GM12878 (cell line): ENCODE measurements at regions not wholly inside any gene's neighbourhood (a gene's known extent, or its start where the extent isn't known, plus 50 kb on each side); places are given as distances from the start of the nearest gene placed in this dataset.

Experiments
- ATAC-seq: fragments of 200-7000 bp; cut with Tn5 transposase; 3 replicates; pipeline ENCODE4 v1.9.1; 2020; ENCODE audit warnings: mild to moderate bottlenecking, moderate library complexity
- BruUV-seq: library from RNA; stranded (reverse); fragments of 400-500 nt; replicated peaks from 2 replicates; lab custom pipeline; 2021; lab: Mats Ljungman, UMichigan
- CTCF ChIA-PET: fragments of 300-600 bp; sonication (Branson Sonifier 250); formaldehyde crosslinking; extraction: SDS; loops from one replicate; lab custom pipeline; 2021; ENCODE audit warnings: inconsistent platforms; lab: Yijun Ruan, JAX
- POLR2A ChIA-PET: fragments of 350-600 bp; formaldehyde crosslinking; extraction: SDS; loops from one replicate; lab custom pipeline; 2021; ENCODE audit warnings: inconsistent platforms; lab: Charles Lee
- RAD21 ChIA-PET: fragments of 300-600 bp; sonication (Branson Sonifier 250); formaldehyde crosslinking; loops from one replicate; lab custom pipeline; 2023; ENCODE audit warnings: antibody characterized with exemption; ENCODE audit not compliant: unreplicated experiment; lab: Charles Lee
- SMC1A ChIA-PET: fragments of 300-600 bp; sonication (Branson Sonifier 250); formaldehyde crosslinking; loops from one replicate; lab custom pipeline; 2023; ENCODE audit not compliant: unreplicated experiment, uncharacterized antibody; lab: Charles Lee
- DNase-seq: peaks from one replicate; pipeline ENCODE4 v3.0.0-alpha.2; 2011; ENCODE audit warnings: low read depth, low spot score
- FAIRE-seq: peaks from 3 replicates; lab custom pipeline; 2011; peaks lifted over from hg19 to GRCh38; lab: Jason Lieb, UNC
- H2AFZ ChIP-seq: 2 replicates; pipeline ENCODE4 v1.6.0; 2011; ENCODE audit warnings: low read depth, low read length, control low read depth; ENCODE audit not compliant: control insufficient read depth
- H3K27ac ChIP-seq: 2 replicates; pipeline ENCODE4 v1.5.1; 2011; ENCODE audit warnings: control low read depth; ENCODE audit not compliant: control insufficient read depth, insufficient read depth
- H3K27me3 ChIP-seq, 2 experiments: replicated peaks in 1 of 2; 2 replicates each; pipeline versions ENCODE4 v1.6.0 to v1.6.1; 2011; ENCODE audit warnings: low read length in 1 of 2; ENCODE audit not compliant: control insufficient read depth in 2 of 2, insufficient read depth in 2 of 2
- H3K36me3 ChIP-seq, 2 experiments: 2 replicates each; pipeline ENCODE4 v1.5.1; 2011; ENCODE audit warnings: low read length in 1 of 2; ENCODE audit not compliant: control insufficient read depth in 2 of 2, insufficient read depth in 2 of 2
- H3K4me1 ChIP-seq: 2 replicates; pipeline ENCODE4 v1.6.1; 2011; ENCODE audit warnings: mild to moderate bottlenecking, low read length, moderate library complexity, mixed read lengths; ENCODE audit not compliant: control insufficient read depth, insufficient read depth
- H3K4me2 ChIP-seq: 2 replicates; pipeline ENCODE4 v1.6.0; 2011; ENCODE audit warnings: control low read depth; ENCODE audit not compliant: control insufficient read depth, insufficient read depth
- H3K4me3 ChIP-seq: fragments of 200-600 bp; sonication (generic); 2 replicates; pipeline ENCODE4 v1.5.1; 2016
- H3K79me2 ChIP-seq: 2 replicates; pipeline ENCODE4 v1.6.0; 2011; ENCODE audit warnings: low read length; ENCODE audit not compliant: control insufficient read depth, insufficient read depth
- H3K9ac ChIP-seq: 2 replicates; pipeline ENCODE4 v1.8.0; 2011; ENCODE audit warnings: low read length, control low read depth, mixed read lengths; ENCODE audit not compliant: control insufficient read depth, insufficient read depth
- H3K9me3 ChIP-seq: replicated peaks from 3 replicates; pipeline ENCODE4 v1.5.1; 2011; ENCODE audit warnings: mild to moderate bottlenecking, low read length; ENCODE audit not compliant: control insufficient read depth, insufficient read depth
- H4K20me1 ChIP-seq: 2 replicates; pipeline ENCODE4 v1.6.0; 2011; ENCODE audit not compliant: control insufficient read depth, insufficient read depth
- CEBPB ChIP-seq, 2 experiments: fragments of 150-350 bp in 1 of 2; IDR thresholded peaks; 2 replicates each; pipeline ENCODE4 v1.6.1; 2012 to 2014; ENCODE audit warnings: low read depth in 2 of 2, low read length in 2 of 2, borderline replicate concordance in 1 of 2, inconsistent platforms in 1 of 2
- CREB1 ChIP-seq: IDR thresholded peaks from 2 replicates; pipeline ENCODE4 v1.6.1; 2012; ENCODE audit warnings: low read depth, mild to moderate bottlenecking, inconsistent platforms
- MEF2A ChIP-seq: IDR thresholded peaks from 2 replicates; pipeline ENCODE4 v1.6.1; 2011; ENCODE audit warnings: low read depth, mild to moderate bottlenecking, low read length, moderate library complexity; ENCODE audit not compliant: insufficient read depth
- PBX3 ChIP-seq: IDR thresholded peaks from 2 replicates; pipeline ENCODE4 v1.6.1; 2011; ENCODE audit warnings: mild to moderate bottlenecking, low read depth, low read length, moderate library complexity; ENCODE audit not compliant: insufficient replicate concordance
- SKIL ChIP-seq: fragments of 450-650 bp; IDR thresholded peaks from 2 replicates; pipeline ENCODE4 v1.6.1; 2017; ENCODE audit warnings: mild to moderate bottlenecking, low read depth, inconsistent platforms; ENCODE audit not compliant: poor library complexity, severe bottlenecking
- WRNIP1 ChIP-seq: IDR thresholded peaks from 2 replicates; pipeline ENCODE4 v1.6.1; 2011; ENCODE audit warnings: low read depth, low read length, improper control_type of control experiment, borderline replicate concordance
- YBX1 ChIP-seq: fragments of 450-650 bp; IDR thresholded peaks from 2 replicates; pipeline ENCODE4 v1.6.1; 2016; ENCODE audit warnings: antibody characterized with exemption
- ZNF207 ChIP-seq: fragments of 450-650 bp; IDR thresholded peaks from 2 replicates; pipeline ENCODE4 v1.6.1; 2014; ENCODE audit warnings: antibody characterized with exemption, mild to moderate bottlenecking, borderline replicate concordance
- WGBS: methylation state at CpG from one replicate; pipeline ENCODE4 v1.1.6; 2016; ENCODE audit warnings: low lambda C conversion rate; ENCODE audit not compliant: insufficient replicate concordance, insufficient coverage; ENCODE audit errors: missing lambda C conversion rate; 5-methylcytosine and 5-hydroxymethylcytosine counted together
- in situ Hi-C: fragments of 300-500 bp; cut with MboI; formaldehyde crosslinking; loops from 9 replicates; pipeline ENCODE4 v1.14.3; 2018; ENCODE audit warnings: mixed read lengths
- intact Hi-C: fragments of 100-400 bp; cut with micrococcal nuclease; formaldehyde crosslinking; loops from one replicate; pipeline ENCODE4 v1.14.2; 2022; ENCODE audit not compliant: unreplicated experiment

GRCh38 chr6:140160909-140161308 lies 786.5 kb upstream of the CITED2 start (continued):
- no peak for TF ChIP-seq SKIL
- TF ChIP-seq WRNIP1, result no peak
- TF ChIP-seq, all 136 proteins: peak for 0

- ChIA-PET RAD21 (no interaction called here), POLR2A (interaction anchor here (0.6 kb wide), 1 partner anchor 853 kb away, joined by 11 read pairs; no protein-coding TSS in a partner anchor), CTCF (no interaction called here), SMC1A (interaction anchor here (0.7 to 1.4 kb wide), 3 partner anchors 10 to 74 kb away, joined by 3 to 4 read pairs (median 3); no protein-coding TSS in a partner anchor)
- no peaks in the 10 kb centered on the region for H3K9me3 ChIP-seq
- no peak for ATAC-seq
- no TSS peak for BruUV-seq
- no peaks in the 10 kb centered on the region for H3K27me3 ChIP-seq
- intact Hi-C loops (no loop called here), in situ Hi-C loops (no loop called here)
- no peak overlapping the region for H3K4me2 ChIP-seq
- no peak overlapping the region for H3K9ac ChIP-seq
- WGBS, result 48% methylated on average over 3 of the region's 3 CpGs
- TF ChIP-seq CEBPB (IDR thresholded peaks at IDR 0.05; ENCODE audit: borderline replicate concordance in 1 of 2, low read depth in 2 of 2, low read length in 2 of 2) (no peak), CREB1 (no peak), MEF2A (no peak), YBX1 (no peak), ZNF207 (no peak), PBX3 (no peak)
- H3K79me2 ChIP-seq, result no peaks in the 10 kb centered on the region
- no peaks in the 10 kb centered on the region for H3K36me3 ChIP-seq
- no peaks in the 10 kb centered on the region for H3K4me1 ChIP-seq
- no peak overlapping the region for H3K27ac ChIP-seq
- no peak overlapping the region for H3K4me3 ChIP-seq
- no peak for FAIRE-seq
- H4K20me1 ChIP-seq, result no peaks in the 10 kb centered on the region
- no peak overlapping the region for H2AFZ ChIP-seq
- no peak for DNase-seq
These were observed 786.0 kb upstream of the CITED2 start for GRCh38 chr6:140160494-140160893.
